ENCODE measurements at regions not wholly inside any gene's neighbourhood (a gene's known extent, or its start where the extent isn't known, plus 50 kb on each side); places are given as distances from the start of the nearest gene placed in this dataset.

- Histone ChIP-seq H3K27ac (ENCODE audit: low read depth, low read length, severe bottlenecking) (no peak overlapping the region), H3K4me3 (ENCODE audit: extremely low read depth, insufficient read depth, low read length, poor library complexity, severe bottlenecking) (no peak overlapping the region), H3K36me3 (ENCODE audit: control insufficient read depth, insufficient read depth, low read length) (no peaks in the 10 kb centered on the region), H3K9me3 (ENCODE audit: control insufficient read depth, low read length) (no peaks in the 10 kb centered on the region), H3K4me1 (ENCODE audit: control insufficient read depth, insufficient read depth, low read length, poor library complexity, severe bottlenecking) (peaks cover 6% of the 10 kb centered on the region)
- 100% methylated on average over 2 of the region's 6 CpGs; no CpG with 5 or more reads in 1 of the 2 experiments for WGBS, 2 experiments (ENCODE audit: insufficient coverage in 2 of 2)
Measured at GRCh38 chrX:69072486-69073006, 92.7 kb downstream of the PJA1 start.

GRCh38 chrX:69070949-69071650 lies 94.2 kb downstream of the PJA1 start:
- no peak overlapping the region for H3K27ac ChIP-seq (ENCODE audit: low read depth, low read length, severe bottlenecking)
- no peaks in the 10 kb centered on the region for H3K9me3 ChIP-seq (ENCODE audit: control insufficient read depth, low read length)
- H3K4me1 ChIP-seq (ENCODE audit: control insufficient read depth, insufficient read depth, low read length, poor library complexity, severe bottlenecking), result peaks cover 20% of the 10 kb centered on the region
- H3K36me3 ChIP-seq (ENCODE audit: control insufficient read depth, insufficient read depth, low read length), result no peaks in the 10 kb centered on the region
- no peak overlapping the region for H3K4me3 ChIP-seq (ENCODE audit: extremely low read depth, insufficient read depth, low read length, poor library complexity, severe bottlenecking)
- 93 to 100% methylated on average over 1 to 2 of the region's 12 CpGs for WGBS, 2 experiments (ENCODE audit: insufficient coverage in 2 of 2)

- Histone ChIP-seq H3K4me3 (ENCODE audit: extremely low read depth, insufficient read depth, low read length, poor library complexity, severe bottlenecking) (no peak overlapping the region), H3K4me1 (ENCODE audit: control insufficient read depth, insufficient read depth, low read length, poor library complexity, severe bottlenecking) (peaks cover 31% of the 10 kb centered on the region), H3K9me3 (ENCODE audit: control insufficient read depth, low read length) (no peaks in the 10 kb centered on the region), H3K27ac (ENCODE audit: low read depth, low read length, severe bottlenecking) (no peak overlapping the region), H3K36me3 (ENCODE audit: control insufficient read depth, insufficient read depth, low read length) (no peaks in the 10 kb centered on the region)
- WGBS, 2 experiments (ENCODE audit: insufficient coverage in 2 of 2), result 94 to 100% methylated on average over 2 to 3 of the region's 3 CpGs
Measured at GRCh38 chrX:69069876-69070275, 95.4 kb downstream of the PJA1 start.

- 80 to 97% methylated on average over 1 to 4 of the region's 4 CpGs for WGBS, 2 experiments (ENCODE audit: insufficient coverage in 2 of 2)
- no peak overlapping the region for H3K4me3 ChIP-seq (ENCODE audit: extremely low read depth, insufficient read depth, low read length, poor library complexity, severe bottlenecking)
Measured at GRCh38 chrX:69069086-69069445, 96.2 kb downstream of the PJA1 start.

GRCh38 chrX:69068301-69069085 lies 96.8 kb downstream of the PJA1 start:
- Histone ChIP-seq H3K4me1 (ENCODE audit: control insufficient read depth, insufficient read depth, low read length, poor library complexity, severe bottlenecking) (peaks cover 31% of the 10 kb centered on the region), H3K36me3 (ENCODE audit: control insufficient read depth, insufficient read depth, low read length) (no peaks in the 10 kb centered on the region), H3K9me3 (ENCODE audit: control insufficient read depth, low read length) (peaks cover 3% of the 10 kb centered on the region), H3K4me3 (ENCODE audit: extremely low read depth, insufficient read depth, low read length, poor library complexity, severe bottlenecking) (no peak overlapping the region), H3K27ac (ENCODE audit: low read depth, low read length, severe bottlenecking) (no peak overlapping the region)
- 93 to 98% methylated on average over 5 to 6 of the region's 7 CpGs for WGBS, 2 experiments (ENCODE audit: insufficient coverage in 2 of 2)

More at GRCh38 chrX:69069086-69069445, 96.2 kb downstream of the PJA1 start:
- H3K9me3 ChIP-seq (ENCODE audit: control insufficient read depth, low read length), result peaks cover 2% of the 10 kb centered on the region
- no peaks in the 10 kb centered on the region for H3K36me3 ChIP-seq (ENCODE audit: control insufficient read depth, insufficient read depth, low read length)
- H3K4me1 ChIP-seq (ENCODE audit: control insufficient read depth, insufficient read depth, low read length, poor library complexity, severe bottlenecking), result peaks cover 31% of the 10 kb centered on the region
- H3K27ac ChIP-seq (ENCODE audit: low read depth, low read length, severe bottlenecking), result no peak overlapping the region

GRCh38 chrX:69067841-69068240 lies 97.4 kb downstream of the PJA1 start:
- Histone ChIP-seq H3K27ac (ENCODE audit: low read depth, low read length, severe bottlenecking) (no peak overlapping the region), H3K4me1 (ENCODE audit: control insufficient read depth, insufficient read depth, low read length, poor library complexity, severe bottlenecking) (peaks cover 31% of the 10 kb centered on the region), H3K36me3 (ENCODE audit: control insufficient read depth, insufficient read depth, low read length) (no peaks in the 10 kb centered on the region), H3K4me3 (ENCODE audit: extremely low read depth, insufficient read depth, low read length, poor library complexity, severe bottlenecking) (no peak overlapping the region), H3K9me3 (ENCODE audit: control insufficient read depth, low read length) (peaks cover 3% of the 10 kb centered on the region)
- WGBS, 2 experiments (ENCODE audit: insufficient coverage in 2 of 2), result 100% methylated on average over 1 of the region's 2 CpGs; no CpG with 5 or more reads in 1 of the 2 experiments

- 100% methylated on average over 1 of the region's 4 CpGs; no CpG with 5 or more reads in 1 of the 2 experiments for WGBS, 2 experiments (ENCODE audit: insufficient coverage in 2 of 2)
- H3K4me1 ChIP-seq (ENCODE audit: control insufficient read depth, insufficient read depth, low read length, poor library complexity, severe bottlenecking), result peaks cover 31% of the 10 kb centered on the region
- H3K36me3 ChIP-seq (ENCODE audit: control insufficient read depth, insufficient read depth, low read length), result no peaks in the 10 kb centered on the region
- H3K9me3 ChIP-seq (ENCODE audit: control insufficient read depth, low read length), result peaks cover 3% of the 10 kb centered on the region
- peak overlapping the region; percentile 59 for H3K27ac ChIP-seq (ENCODE audit: low read depth, low read length, severe bottlenecking)
- no peak overlapping the region for H3K4me3 ChIP-seq (ENCODE audit: extremely low read depth, insufficient read depth, low read length, poor library complexity, severe bottlenecking)
Measured at GRCh38 chrX:69066966-69067525, 98.2 kb downstream of the PJA1 start.

GRCh38 chrX:69066021-69066757 lies 99.1 kb downstream of the PJA1 start:
- H3K4me3 ChIP-seq (ENCODE audit: extremely low read depth, insufficient read depth, low read length, poor library complexity, severe bottlenecking), result no peak overlapping the region
- peaks cover 3% of the 10 kb centered on the region for H3K9me3 ChIP-seq (ENCODE audit: control insufficient read depth, low read length)
- 80 to 93% methylated on average over 1 to 3 of the region's 7 CpGs for WGBS, 2 experiments (ENCODE audit: insufficient coverage in 2 of 2)
- no peak overlapping the region for H3K27ac ChIP-seq (ENCODE audit: low read depth, low read length, severe bottlenecking)
- no peaks in the 10 kb centered on the region for H3K36me3 ChIP-seq (ENCODE audit: control insufficient read depth, insufficient read depth, low read length)
- peaks cover 31% of the 10 kb centered on the region for H3K4me1 ChIP-seq (ENCODE audit: control insufficient read depth, insufficient read depth, low read length, poor library complexity, severe bottlenecking)

- Histone ChIP-seq H3K27ac (ENCODE audit: low read depth, low read length, severe bottlenecking) (no peak overlapping the region), H3K9me3 (ENCODE audit: control insufficient read depth, low read length) (peaks cover 3% of the 10 kb centered on the region), H3K36me3 (ENCODE audit: control insufficient read depth, insufficient read depth, low read length) (no peaks in the 10 kb centered on the region), H3K4me1 (ENCODE audit: control insufficient read depth, insufficient read depth, low read length, poor library complexity, severe bottlenecking) (peaks cover 31% of the 10 kb centered on the region), H3K4me3 (ENCODE audit: extremely low read depth, insufficient read depth, low read length, poor library complexity, severe bottlenecking) (no peak overlapping the region)
- 71 to 80% methylated on average over 1 of the region's 1 CpG for WGBS, 2 experiments (ENCODE audit: insufficient coverage in 2 of 2)
Measured at GRCh38 chrX:69065451-69065850, 99.8 kb downstream of the PJA1 start.

- Histone ChIP-seq H3K4me3 (ENCODE audit: extremely low read depth, insufficient read depth, low read length, poor library complexity, severe bottlenecking) (no peak overlapping the region), H3K9me3 (ENCODE audit: control insufficient read depth, low read length) (peaks cover 3% of the 10 kb centered on the region), H3K36me3 (ENCODE audit: control insufficient read depth, insufficient read depth, low read length) (no peaks in the 10 kb centered on the region), H3K4me1 (ENCODE audit: control insufficient read depth, insufficient read depth, low read length, poor library complexity, severe bottlenecking) (peaks cover 31% of the 10 kb centered on the region), H3K27ac (ENCODE audit: low read depth, low read length, severe bottlenecking) (no peak overlapping the region)
- WGBS, 2 experiments (ENCODE audit: insufficient coverage in 2 of 2), result 100% methylated on average over 2 of the region's 4 CpGs; no CpG with 5 or more reads in 1 of the 2 experiments
Measured at GRCh38 chrX:69063486-69063885, 101.8 kb downstream of the PJA1 start.
